Endodermal cell (in vitro differentiated cells): ENCODE measurements at regions not wholly inside any gene's neighbourhood (a gene's known extent, or its start where the extent isn't known, plus 50 kb on each side); places are given as distances from the start of the nearest gene placed in this dataset.

Source experiments
- DNase-seq: peaks from one replicate; pipeline ENCODE4 v3.0.0-alpha.2; 2017
- H3K27ac ChIP-seq: 2 replicates; pipeline ENCODE4 v1.5.1; 2013; ENCODE audit warnings: mild to moderate bottlenecking, low read depth, low read length, moderate library complexity
- H3K27me3 ChIP-seq: 2 replicates; pipeline ENCODE4 v1.6.1; 2013; ENCODE audit warnings: mild to moderate bottlenecking, low read length, moderate library complexity; ENCODE audit not compliant: insufficient read depth, control insufficient read depth, poor library complexity, severe bottlenecking
- H3K36me3 ChIP-seq: 2 replicates; pipeline ENCODE4 v1.7.0; 2013; ENCODE audit warnings: mild to moderate bottlenecking, low read length, moderate library complexity; ENCODE audit not compliant: control insufficient read depth, insufficient read depth
- H3K4me1 ChIP-seq: one replicate; pipeline ENCODE4 v1.7.0; 2013; ENCODE audit warnings: low read length; ENCODE audit not compliant: control insufficient read depth, insufficient read depth
- H3K4me3 ChIP-seq: 2 replicates; pipeline ENCODE4 v1.5.1; 2013; ENCODE audit warnings: mild to moderate bottlenecking, low read length, moderate library complexity
- H3K9ac ChIP-seq: 2 replicates; pipeline ENCODE4 v1.6.1; 2013; ENCODE audit warnings: mild to moderate bottlenecking, low read length, moderate library complexity; ENCODE audit not compliant: poor library complexity, severe bottlenecking; ENCODE audit errors: extremely low read depth
- H3K9me3 ChIP-seq: 2 replicates; pipeline ENCODE4 v1.6.1; 2013; ENCODE audit warnings: mild to moderate bottlenecking, low read length, moderate library complexity; ENCODE audit not compliant: control insufficient read depth
- H3K27ac Mint-ChIP-seq: 2 replicates; pipeline ENCODE4 v1.8.0; 2020; ENCODE audit warnings: mixed read lengths
- H3K27me3 Mint-ChIP-seq: 2 replicates; pipeline ENCODE4 v1.8.0; 2021; ENCODE audit warnings: mild to moderate bottlenecking, mixed read lengths; ENCODE audit not compliant: insufficient read depth
- H3K36me3 Mint-ChIP-seq: 2 replicates; pipeline ENCODE4 v1.8.0; 2020; ENCODE audit warnings: low read depth, mixed read lengths
- H3K4me1 Mint-ChIP-seq: 2 replicates; pipeline ENCODE4 v1.8.0; 2020; ENCODE audit warnings: mixed read lengths
- H3K4me3 Mint-ChIP-seq: 2 replicates; pipeline ENCODE4 v1.8.0; 2020; ENCODE audit warnings: mild to moderate bottlenecking, moderate library complexity, mixed read lengths
- H3K9me3 Mint-ChIP-seq: 2 replicates; pipeline ENCODE4 v1.8.0; 2020; ENCODE audit warnings: mild to moderate bottlenecking, mixed read lengths
- WGBS, 2 experiments: methylation state at CpG; one replicate each; pipeline versions ENCODE4 v1.1.5 to v1.1.7; 2013; ENCODE audit warnings: missing lambda C conversion rate in 2 of 2, mixed read lengths in 1 of 2; ENCODE audit not compliant: insufficient coverage in 1 of 2, insufficient read length in 1 of 2; 5-methylcytosine and 5-hydroxymethylcytosine counted together
- TF ChIP-seq, protein P1 (sequence below): fragments of 200-600 bp; sonication (generic); conservative IDR thresholded peaks from 2 replicates; pipeline ENCODE4 v1.5.0; 2021; ENCODE audit warnings: antibody characterized with exemption, mild to moderate bottlenecking

DNA sequence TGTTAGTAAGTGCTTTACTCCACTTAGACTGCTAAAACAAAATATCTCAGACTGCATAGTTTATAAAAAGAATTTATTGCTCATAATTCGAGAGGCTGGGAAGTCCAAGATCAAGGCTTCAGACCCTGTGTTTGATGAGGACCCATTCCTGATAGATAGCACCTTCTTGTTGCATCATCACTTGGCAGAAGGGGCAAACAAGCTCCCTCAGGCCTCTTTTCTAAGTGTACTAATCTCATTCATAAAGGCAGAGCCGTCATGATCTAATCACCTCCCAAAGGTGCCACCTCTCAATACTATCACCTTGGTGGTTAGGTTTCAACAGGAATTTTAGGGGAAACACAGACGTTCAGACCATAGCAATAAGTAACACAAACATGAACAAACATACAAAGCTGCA lies 55.4 kb downstream of the CRPPA start:
- H3K9ac ChIP-seq: no peak overlapping the region
- WGBS, 2 experiments: 89 to 100% methylated on average over 1 to 3 of the region's 3 CpGs

DNA sequence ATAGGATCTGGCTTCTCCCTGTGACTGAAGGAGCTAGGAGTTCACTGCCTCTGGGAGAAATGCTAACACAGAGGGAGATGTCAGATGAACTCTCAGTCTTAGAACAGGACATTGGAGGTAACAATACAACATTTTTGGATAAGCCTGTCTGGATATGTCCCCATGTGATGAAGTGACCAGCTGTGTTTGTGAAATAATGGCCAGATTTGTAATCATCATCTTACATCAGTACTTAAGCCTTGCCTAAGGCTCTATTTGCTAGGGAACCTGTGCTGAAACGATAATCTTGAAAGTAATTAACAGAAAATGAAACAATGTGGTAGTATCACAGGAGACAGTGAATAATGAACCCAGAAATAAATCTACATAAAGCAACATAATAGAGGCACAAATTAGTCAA lies 56.2 kb downstream of the CRPPA start:
- Histone ChIP-seq H3K36me3 (no peaks in the 10 kb centered on the region), H3K9me3 (no peaks in the 10 kb centered on the region), H3K4me3 (no peak overlapping the region), H3K27me3 (no peaks in the 10 kb centered on the region), H3K9ac (no peak overlapping the region), H3K4me1 (no peaks in the 10 kb centered on the region), H3K27ac (no peak overlapping the region)
- Mint-ChIP-seq H3K27me3 (no peaks in the 10 kb centered on the region), H3K27ac (no peak overlapping the region), H3K4me3 (no peak overlapping the region), H3K4me1 (no peaks in the 10 kb centered on the region), H3K36me3 (no peaks in the 10 kb centered on the region), H3K9me3 (peaks cover 2% of the 10 kb centered on the region)
- WGBS, 2 experiments: 100% methylated on average over 1 of the region's 1 CpG; no CpG with 5 or more reads in 1 of the 2 experiments
- no peak for DNase-seq
- TF ChIP-seq, protein P1, sequence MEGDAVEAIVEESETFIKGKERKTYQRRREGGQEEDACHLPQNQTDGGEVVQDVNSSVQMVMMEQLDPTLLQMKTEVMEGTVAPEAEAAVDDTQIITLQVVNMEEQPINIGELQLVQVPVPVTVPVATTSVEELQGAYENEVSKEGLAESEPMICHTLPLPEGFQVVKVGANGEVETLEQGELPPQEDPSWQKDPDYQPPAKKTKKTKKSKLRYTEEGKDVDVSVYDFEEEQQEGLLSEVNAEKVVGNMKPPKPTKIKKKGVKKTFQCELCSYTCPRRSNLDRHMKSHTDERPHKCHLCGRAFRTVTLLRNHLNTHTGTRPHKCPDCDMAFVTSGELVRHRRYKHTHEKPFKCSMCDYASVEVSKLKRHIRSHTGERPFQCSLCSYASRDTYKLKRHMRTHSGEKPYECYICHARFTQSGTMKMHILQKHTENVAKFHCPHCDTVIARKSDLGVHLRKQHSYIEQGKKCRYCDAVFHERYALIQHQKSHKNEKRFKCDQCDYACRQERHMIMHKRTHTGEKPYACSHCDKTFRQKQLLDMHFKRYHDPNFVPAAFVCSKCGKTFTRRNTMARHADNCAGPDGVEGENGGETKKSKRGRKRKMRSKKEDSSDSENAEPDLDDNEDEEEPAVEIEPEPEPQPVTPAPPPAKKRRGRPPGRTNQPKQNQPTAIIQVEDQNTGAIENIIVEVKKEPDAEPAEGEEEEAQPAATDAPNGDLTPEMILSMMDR: no peak

More for the DNA sequence above, 55.4 kb downstream of the CRPPA start:
- H3K36me3 ChIP-seq: no peaks in the 10 kb centered on the region
- H3K4me3 ChIP-seq: no peak overlapping the region
- H3K9me3 ChIP-seq: no peaks in the 10 kb centered on the region
- H3K27me3 Mint-ChIP-seq: no peaks in the 10 kb centered on the region
- no peak overlapping the region for H3K4me3 Mint-ChIP-seq
- TF ChIP-seq, protein P1: no peak
- no peaks in the 10 kb centered on the region for H3K4me1 ChIP-seq
- no peaks in the 10 kb centered on the region for H3K36me3 Mint-ChIP-seq
- no peaks in the 10 kb centered on the region for H3K27me3 ChIP-seq
- no peaks in the 10 kb centered on the region for H3K4me1 Mint-ChIP-seq
- no peak overlapping the region for H3K27ac Mint-ChIP-seq
- peaks cover 3% of the 10 kb centered on the region for H3K9me3 Mint-ChIP-seq
- DNase-seq: no peak
- H3K27ac ChIP-seq: no peak overlapping the region

GRCh38 chr7:16359216-16359615 lies 62.1 kb downstream of the CRPPA start:
- no peak for DNase-seq
- Histone ChIP-seq H3K9ac (no peak overlapping the region), H3K27me3 (no peaks in the 10 kb centered on the region), H3K4me1 (no peaks in the 10 kb centered on the region), H3K9me3 (no peaks in the 10 kb centered on the region), H3K36me3 (no peaks in the 10 kb centered on the region), H3K4me3 (no peak overlapping the region), H3K27ac (no peak overlapping the region)
- TF ChIP-seq, protein P1: no peak
- H3K27me3 Mint-ChIP-seq: no peaks in the 10 kb centered on the region
- H3K36me3 Mint-ChIP-seq: no peaks in the 10 kb centered on the region
- no peak overlapping the region for H3K27ac Mint-ChIP-seq
- H3K4me1 Mint-ChIP-seq: no peaks in the 10 kb centered on the region
- 67 to 78% methylated on average over 2 to 4 of the region's 4 CpGs for WGBS, 2 experiments
- H3K4me3 Mint-ChIP-seq: no peak overlapping the region
- H3K9me3 Mint-ChIP-seq: no peaks in the 10 kb centered on the region
